Renal cortical epithelial cell (primary cell): ENCODE measurements at regions not wholly inside any gene's neighbourhood (a gene's known extent, or its start where the extent isn't known, plus 50 kb on each side); places are given as distances from the start of the nearest gene placed in this dataset.

Experiments used
- DNase-seq: peaks from one replicate; pipeline ENCODE4 v3.0.0-alpha.2; 2011; ENCODE audit warnings: low read depth

DNA sequence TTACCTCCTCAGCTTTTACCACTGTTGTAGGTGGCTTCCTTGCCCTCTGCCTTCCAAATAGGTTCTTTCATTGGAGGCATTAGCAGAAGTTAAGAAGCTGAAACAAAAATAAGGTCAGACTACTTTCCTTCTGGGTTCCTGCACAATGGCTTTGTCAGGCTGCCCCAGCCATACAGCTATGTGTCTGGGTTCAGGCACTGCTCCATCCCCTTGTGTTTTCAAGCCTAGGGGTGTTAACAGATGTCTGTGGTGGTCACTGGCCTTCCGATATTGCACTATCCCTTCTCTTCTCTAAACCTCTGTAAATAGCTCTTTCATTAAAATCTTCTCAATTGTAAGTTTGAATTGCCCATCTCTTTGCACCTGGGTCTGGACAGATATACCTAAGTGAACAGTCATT lies 728.9 kb downstream of the SLC16A7 start:
- DNase-seq = no peak

DNA sequence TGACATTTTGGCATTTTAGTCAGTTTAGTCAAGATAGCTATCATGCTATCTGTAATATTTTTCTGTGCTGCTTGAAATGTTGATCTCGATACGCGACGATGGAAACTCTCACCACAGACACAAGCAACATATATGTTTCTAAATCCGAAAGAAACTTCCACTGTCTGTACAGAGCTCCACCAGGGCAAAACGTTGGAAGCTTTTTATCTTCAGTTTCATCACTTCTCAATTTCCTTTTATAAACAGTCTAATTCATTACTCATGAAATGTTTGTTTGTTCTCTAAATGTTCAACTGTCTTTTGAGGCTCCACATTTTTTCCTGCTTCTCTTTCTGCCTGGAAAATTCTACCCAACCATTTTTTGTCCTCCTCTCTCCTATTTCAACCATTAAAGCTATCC lies 737.6 kb downstream of the SLC16A7 start:
- DNase-seq = no peak

DNA sequence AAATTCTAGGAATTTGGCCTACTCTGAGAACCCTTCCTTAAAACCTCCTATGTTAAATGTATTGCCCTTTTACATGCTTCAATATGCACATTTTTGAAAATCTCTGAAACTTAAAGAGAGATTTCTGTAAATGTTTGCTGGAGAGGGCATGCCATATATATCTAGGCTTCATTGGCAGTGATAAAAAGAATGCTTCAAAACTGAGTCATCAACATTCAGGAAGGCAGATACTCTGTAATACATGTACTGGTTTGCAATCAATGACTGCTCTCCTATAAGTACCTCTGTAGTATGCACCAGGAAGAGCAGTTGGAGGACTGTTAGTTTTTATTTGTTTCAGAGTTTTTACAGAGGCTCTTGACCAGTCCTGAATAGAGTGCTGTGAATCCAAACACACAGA lies 739.9 kb downstream of the SLC16A7 start:
- peak; percentile 56 for DNase-seq

DNA sequence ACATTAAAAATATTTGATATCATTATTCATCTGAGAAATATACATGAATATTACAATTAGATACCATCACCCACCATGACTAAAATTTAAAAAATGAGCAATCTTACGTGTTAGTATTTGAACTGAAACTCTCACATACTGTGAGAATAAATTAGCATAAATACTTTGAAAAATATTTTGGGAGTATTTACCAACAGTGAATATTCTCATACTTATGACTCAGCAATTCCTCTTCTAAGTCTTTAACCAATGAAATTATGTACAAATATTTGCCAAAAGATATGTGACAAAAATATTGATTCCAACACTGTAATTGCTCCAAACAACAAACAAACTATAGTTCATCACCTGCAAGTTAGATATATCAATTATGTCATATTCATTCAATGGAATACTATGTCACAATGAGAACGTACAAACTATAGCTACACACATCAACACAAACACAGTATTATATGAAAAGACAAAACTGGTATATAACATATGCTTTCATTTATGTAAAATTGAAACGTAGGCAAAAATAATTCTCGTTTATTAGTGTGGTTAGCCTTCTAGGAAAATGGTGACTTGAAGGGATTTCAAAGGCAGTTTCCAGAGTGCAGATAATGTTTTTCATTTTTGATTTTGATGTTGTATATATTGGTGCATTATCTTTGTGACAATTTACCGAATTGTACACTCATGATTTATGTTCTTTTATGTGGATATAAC lies 742.2 kb downstream of the SLC16A7 start:
- DNase-seq = no peak

DNA sequence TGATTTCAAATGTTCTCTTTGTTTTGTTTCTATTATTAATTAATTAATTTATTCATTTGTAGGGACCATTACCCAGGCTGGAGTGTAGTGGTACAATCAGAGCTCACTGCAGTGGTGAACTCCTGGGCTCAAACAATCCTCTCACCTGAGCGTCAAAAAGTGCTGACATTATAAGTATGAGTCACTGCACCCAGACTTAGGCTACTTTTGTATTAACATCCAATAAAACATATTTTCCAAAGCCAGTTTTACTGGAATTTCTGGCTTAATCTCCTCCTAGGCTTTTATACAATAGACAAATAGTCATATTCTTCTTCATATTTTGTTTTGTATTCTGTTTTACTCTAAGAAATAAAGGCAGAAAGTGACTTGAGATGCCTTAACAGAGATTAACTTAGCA lies 749.6 kb downstream of the SLC16A7 start:
- no peak for DNase-seq

DNA sequence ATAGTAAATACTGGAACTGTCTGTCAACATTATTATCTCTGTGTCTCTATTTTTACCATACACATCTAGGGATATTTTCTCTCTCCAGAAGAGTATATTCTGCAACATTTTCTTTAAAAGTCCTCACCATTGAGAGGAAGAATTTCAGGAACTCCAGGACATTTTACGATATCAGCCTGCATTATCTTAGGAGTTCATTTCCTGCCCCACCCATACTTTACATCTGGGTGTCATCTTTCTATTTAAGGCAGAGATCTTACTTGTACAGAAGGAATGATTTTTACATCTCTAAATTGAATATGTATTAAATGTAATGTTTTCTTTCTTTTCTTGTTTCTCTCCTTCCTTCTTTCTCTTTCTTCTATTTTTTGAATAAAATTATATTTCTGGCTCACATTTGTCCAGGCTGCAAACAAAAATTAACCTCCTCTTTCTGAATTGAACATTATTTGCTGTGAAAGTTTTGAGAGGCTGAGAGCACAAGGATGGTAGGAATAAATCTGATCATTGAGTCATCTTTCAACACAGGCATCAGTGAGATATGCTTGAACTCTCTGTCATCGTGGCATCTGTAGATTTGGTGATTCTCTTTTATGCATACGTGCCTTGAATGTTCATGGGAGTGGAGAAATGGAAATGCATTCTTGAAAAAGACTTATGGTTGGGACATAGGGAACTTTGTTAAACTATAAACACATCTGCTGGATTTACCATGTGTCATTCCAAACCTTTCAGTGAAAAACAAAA lies 753.6 kb downstream of the SLC16A7 start:
- DNase-seq = no peak

DNA sequence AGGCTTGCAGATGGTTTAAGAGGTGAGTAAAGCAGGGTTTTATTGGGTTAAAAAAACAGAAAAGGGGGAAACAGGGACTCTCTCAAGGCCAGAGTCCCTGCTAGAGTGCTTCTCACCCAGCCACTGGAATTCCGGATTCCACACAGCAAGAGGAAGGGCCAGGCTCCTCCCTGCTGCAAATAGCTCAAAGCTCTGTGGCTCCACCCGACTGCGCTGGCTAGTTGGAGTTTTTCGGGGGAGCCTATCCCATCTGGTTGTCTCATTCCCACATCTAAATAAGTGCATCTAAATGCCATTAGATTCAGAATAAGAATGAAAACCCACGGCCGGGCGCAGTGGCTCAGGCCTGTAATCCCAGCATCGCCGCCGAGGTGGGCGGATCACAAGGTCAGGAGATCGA lies 791.5 kb downstream of the SLC16A7 start:
- no peak for DNase-seq

DNA sequence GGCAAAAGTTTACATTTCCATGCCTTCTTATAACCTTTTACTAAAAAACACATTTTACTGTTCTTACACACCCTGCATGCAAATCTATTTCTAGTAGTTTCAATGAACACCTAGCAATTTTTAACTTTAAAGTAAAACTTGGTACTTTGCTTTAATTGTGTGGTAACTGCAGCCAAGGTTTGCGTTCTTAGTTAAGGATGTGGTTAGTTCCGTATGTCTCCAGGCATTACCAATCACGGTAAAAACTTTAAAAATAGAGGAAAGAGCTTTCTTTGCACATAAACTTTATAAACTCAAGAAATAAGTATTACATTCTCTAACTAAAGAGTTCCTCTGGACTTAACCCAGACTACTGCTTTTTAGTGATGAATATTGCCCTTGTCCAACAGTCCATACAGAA lies 795.2 kb downstream of the SLC16A7 start:
- peak; percentile 6 for DNase-seq

DNA sequence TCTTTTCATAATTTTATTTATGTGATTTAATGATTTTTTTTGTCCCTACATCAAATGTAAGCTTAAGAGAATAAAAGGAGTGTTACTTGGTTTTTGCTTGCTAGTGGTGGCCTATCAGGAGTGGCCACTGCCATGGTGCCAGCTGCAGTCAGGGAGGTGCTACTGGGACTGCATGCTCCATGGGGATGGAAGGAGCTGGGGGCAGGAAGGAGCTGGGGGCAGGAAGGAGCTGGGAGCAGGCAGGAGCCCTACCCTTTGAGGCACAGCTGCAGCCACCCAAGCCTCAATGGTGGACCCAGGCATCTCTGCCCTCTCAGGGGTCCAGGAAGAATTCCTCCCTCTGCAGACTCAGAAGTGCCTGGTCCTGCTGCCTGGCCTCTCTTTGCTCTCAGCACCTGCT lies 796.0 kb downstream of the SLC16A7 start:
- DNase-seq = no peak

DNA sequence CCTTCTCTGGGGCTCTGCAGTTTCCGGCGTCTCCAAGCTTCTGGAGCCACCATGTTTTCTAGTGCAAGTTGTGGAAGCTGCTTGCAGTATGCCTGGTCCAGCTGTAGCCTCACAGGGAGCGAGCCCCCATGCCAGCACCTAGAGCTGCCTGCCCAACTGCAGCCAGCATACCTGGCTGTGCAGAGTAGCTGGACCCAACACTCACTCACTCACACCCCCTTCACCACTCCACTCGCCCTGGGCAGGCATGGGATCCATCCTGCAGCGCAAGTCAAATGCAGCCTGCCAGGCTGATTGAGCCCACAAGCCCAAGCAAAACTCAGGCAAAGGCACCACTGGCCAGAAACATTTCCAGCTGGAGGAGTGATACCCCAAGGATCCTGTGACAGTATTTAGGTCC lies 797.3 kb downstream of the SLC16A7 start:
- DNase-seq = no peak

DNA sequence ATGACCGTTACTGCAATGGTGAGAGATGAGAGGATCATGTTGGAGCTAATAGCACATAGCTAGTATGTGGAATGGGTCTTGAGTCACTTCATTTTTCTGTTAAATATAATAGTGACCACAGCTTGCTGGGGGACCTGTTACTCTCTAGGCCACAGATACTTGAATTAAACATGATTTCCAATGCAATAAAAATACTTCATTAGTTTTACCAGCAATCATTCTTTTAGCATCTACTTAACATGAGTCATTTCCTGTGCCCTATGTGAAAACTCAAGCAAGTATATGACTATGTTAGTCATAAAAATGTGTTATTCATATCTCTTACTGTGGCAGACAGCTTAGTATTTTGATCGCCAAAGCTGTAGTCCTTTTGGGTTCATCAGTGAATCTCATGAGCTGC lies 798.8 kb downstream of the SLC16A7 start:
- peak; percentile 78 for DNase-seq

DNA sequence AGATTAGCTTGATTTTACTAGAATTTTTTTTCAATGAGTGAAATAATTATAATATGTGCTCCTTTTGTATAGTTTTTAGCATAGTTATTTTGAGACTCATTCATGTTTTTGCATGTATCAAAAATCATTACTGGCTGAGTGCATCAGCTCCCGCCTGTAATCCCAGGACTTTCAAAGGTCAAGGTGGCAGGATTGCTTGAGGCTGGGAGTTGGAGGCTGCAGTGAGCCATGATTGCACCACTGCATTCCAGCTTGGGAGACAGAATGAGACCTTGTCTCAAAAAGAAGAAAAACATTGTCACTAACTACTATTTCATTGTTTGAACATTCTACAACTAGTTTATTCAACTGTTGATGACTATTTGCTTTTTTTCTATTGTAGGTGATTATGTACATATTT lies 802.7 kb downstream of the SLC16A7 start:
- peak; percentile 24 for DNase-seq

DNA sequence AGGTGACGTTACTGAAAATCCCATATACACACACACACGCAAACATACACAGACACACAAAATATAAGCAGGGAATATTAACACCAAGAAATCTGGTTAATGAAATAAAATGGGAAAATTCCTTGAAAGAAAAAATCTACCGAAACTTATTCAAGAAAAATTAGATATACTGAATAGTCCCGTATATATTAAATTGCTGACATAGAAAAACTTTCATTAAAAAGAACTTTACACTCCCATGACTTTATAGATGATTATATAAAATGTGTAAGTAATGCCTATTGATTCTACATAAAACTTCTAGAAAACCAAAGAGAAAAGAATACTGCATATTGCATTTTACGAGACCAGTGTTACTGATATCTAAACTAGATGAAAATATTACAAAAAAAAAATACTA lies 803.2 kb downstream of the SLC16A7 start:
- DNase-seq = no peak

DNA sequence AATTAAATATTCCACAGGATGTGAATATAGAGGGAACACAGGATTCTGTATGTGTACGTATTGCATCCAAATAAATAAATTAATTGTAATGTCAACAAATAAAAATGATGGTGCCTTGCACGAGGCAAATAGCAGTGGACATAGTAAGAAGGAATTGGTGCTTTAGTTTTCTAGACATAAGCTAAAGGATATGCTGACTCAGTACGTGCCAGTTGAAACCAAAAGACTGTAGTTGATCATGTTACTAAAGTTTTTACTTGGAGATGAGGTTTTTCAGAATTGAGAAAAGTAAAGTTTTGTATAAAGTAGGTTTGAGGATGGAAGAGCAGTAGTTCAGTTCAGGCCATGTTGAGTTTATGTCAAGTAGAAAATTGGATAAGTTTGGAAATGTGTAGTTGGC lies 807.2 kb downstream of the SLC16A7 start:
- DNase-seq = no peak

DNA sequence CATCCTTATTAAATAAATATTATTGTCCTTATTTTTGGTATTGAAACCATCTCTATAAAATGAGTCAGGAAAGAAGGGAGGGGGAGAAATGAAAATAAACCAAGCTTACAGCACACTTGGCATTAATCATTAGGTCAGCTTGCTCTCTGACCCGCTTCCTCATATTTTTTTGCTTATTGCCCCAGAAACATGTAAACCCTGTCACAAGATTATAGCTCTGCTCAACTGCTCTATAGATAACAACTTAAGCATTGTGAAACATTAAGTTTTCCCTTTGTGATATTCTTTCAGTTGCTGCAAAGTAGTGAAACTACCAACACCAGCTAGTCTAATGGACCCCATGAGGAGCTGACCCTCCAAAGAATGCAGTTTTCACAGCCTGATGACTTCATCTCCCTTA lies 819.5 kb downstream of the SLC16A7 start:
- DNase-seq = no peak

DNA sequence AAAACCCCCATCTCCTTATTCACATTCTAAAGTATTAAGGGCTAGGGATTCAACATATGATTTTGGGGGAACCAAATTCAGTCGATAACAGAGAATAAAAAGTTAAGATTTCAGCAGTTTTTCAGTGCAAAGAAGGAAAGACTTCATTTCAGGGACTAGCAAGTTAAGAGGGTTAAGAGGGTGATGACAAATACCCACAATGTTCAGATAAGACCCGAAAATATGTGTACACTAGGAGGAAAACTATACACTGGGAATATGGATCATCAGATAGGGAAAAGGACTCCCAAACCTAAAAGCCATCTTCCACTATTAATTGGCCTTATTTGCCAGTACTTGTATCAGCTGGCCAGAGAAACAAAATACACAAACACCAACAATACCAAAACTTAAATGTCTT lies 824.2 kb downstream of the SLC16A7 start:
- DNase-seq = no peak

DNA sequence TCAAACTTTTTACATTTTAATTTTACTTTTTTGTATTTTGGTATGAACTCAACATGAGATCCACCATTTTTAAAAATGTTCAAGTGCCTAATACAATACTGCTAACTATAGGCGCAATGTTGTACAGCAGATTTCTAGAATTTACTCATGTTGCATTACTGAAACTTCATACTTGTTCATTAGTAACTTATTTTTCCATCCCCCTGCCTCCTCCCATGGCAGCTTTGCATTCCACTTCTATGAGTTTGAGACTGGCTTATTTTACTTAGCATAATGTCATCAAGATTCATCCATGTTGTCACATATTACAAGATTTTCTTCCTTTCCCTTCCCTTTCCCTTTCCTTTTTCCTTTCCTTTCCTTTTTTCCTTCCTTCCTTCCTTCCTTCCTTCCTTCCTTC lies 825.9 kb downstream of the SLC16A7 start:
- peak; percentile 33 for DNase-seq

DNA sequence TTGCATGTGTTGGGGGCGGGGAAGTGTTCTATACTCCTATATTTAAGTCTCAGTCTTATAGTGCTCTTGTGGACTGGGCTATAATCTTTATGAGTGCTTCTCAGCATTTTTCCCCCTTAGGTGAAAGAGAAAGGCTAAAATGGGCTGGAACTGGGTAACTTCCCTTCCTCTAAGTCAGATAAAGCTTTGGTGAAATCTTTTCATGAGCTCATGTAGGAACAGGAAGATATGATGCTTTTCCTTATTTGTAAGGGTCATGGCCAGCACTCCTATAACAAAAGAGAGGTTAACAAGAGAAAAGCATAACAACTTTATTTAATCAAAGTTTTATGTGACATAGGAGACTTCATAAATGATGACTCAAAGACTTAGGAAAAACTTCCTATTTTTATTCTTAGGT lies 841.5 kb downstream of the SLC16A7 start:
- DNase-seq = no peak

DNA sequence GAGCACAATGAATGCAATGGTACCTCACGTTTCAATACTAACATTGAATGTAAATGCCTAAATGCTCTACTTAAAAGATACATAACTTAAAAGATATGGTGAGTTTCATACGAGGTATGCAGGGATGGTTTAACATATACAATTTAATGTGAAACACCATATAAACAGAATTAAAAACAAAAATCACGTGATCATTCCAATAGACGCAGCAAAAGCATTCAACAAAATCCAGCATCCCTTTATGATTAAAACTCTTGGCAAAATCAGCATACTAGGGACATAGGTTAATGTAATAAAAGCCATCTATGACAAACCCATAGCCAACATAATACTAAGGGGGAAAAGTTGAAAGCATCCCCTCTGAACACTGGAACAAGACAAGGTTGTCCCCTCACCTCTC lies 845.7 kb downstream of the SLC16A7 start:
- DNase-seq = no peak

DNA sequence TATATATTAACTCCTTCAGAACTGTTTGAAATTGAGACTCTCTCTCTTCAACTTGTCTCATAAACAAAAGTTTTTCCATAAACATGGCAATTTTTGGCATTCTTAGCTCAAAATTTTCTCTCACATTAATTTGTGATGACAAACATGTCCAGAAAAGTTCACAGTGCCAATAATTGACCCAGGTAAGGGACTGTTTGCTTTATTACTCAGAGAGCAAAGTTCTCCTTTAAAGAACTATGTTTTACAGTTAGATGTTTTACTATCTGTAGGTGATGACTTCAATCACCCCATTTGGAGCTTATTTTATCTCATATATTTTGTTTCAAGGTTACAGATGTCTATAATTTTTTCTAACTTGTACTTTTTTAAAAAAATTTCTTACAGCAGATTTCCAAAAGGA lies 855.6 kb downstream of the SLC16A7 start:
- DNase-seq = no peak

DNA sequence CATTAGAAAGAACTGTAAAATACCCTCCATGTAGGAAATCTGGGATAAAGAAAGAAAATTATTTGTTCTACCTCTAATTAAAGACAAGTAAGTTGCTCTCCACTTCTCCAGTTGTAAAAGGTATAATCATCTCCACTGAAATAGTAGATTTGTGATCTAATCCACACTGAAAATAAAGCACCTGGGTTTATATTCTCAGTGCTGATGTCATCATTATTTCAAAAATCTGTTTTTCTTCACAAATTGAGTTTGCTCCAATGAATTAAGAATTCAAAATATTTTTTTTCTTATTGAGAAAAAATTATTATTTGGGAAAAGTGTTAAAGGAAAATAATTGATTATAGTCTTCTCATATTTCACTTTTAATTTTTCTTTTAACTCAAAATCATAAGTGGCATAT lies 869.2 kb downstream of the SLC16A7 start:
- no peak for DNase-seq

DNA sequence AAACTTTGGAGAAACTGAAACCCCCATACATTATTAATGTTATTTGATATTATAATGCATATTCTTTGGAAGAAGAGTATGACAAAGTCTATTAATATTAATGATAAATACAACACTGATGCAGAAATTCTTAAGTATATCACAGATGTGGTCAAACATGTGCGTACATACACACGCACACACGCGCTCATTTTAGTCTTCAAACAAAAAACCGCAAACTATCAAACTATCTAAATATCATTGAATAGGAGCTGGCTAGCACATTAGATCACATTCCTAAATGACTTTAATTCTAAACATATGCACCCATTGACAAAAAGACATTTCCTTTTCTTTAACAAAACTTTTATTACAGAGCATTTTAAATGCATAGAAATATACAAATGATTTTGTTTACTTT lies 872.7 kb downstream of the SLC16A7 start:
- no peak for DNase-seq

DNA sequence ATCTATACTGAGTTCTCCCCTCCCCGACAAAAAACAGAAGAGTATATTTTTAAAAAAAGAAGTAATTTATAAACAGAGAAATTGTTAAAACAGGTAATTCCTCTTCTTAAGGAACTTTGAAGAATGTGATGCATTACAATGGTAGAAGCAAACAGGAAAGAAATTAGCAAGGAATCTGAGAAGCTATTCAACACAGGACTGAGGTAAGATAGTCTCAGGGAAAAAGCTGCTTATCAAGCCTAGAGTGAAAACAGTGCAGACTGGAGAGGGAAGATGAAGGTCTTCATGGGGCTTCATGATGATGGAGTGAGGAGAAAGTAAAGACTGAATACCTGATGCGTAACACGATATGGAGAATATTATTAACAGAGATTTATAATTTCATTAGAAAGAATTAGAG lies 880.0 kb downstream of the SLC16A7 start:
- no peak for DNase-seq

DNA sequence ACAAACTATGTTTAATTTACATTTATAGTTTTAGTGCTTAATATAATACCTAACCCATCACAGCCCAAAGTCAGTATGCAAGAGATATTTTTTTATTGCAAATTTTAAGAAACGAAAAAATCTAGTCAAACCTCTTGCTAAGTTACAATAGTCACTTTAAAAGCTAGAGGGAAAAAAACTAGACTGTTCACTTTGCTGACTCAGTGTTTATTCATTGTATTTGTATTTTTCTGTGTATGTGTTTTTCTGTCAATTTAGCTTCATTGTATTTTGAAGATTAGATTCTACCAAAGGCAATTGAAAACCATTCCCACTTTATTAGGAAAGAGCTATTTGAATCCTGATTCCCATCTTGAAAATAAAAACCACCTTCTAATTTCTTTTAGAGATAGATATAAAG lies 891.5 kb downstream of the SLC16A7 start:
- no peak for DNase-seq
